ENCODE measurements at regions not wholly inside any gene's neighbourhood (a gene's known extent, or its start where the extent isn't known, plus 50 kb on each side); places are given as distances from the start of the nearest gene placed in this dataset.

DNA sequence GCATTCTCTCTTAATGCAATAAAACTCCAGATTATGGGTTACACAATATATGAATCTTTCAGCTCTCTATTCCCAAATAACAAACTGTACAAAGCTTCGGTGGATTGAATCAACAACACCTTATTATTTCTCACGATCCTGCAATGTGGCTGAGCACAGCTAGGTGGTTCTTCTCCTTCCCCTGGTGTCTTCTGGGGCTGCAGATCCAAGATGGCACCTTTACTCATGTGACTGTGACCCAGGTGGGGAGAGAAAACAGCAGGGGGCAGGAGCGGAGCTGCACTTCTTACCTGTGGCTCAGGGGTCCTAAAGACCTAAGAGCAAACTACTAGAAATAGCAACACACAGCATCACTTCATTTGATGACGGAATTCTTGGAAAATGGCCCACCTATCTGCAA, 233.1 kb downstream of the IRX1 start:
- ChIA-PET CTCF (no interaction called here), POLR2A (no interaction called here)
- ATAC-seq (no peak), DNase-seq (no peak)
- Mint-ChIP-seq H3K4me3 (no peak overlapping the region), H3K27me3 (no peaks in the 10 kb centered on the region), H3K27ac (no peak overlapping the region), H3K4me1 (no peaks in the 10 kb centered on the region), H3K9me3 (ENCODE audit: low read depth) (no peaks in the 10 kb centered on the region), H3K36me3 (ENCODE audit: low read depth) (no peaks in the 10 kb centered on the region)
- intact Hi-C loops (cut with DNase I, micrococcal nuclease) = no loop called here

DNA sequence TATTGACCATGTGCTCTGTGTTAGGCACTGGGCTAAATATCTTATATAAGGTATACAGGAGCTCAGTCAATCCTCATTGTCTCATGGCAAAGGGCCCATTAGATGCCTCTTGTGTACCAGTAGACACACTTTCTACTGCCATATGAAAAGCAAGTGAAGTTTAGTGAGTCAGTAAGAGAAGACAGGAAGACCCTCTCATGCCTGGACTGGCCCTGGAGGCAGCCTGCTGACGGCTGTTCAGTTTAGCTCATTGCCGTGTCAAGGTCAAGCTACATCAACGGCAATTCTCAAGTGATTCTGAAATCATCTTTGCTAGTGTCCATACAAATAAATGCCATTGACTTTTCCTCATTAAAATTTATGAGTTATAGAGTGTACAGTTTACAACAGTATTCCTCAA, 237.9 kb downstream of the IRX1 start:
- Mint-ChIP-seq H3K36me3 (ENCODE audit: low read depth) (no peaks in the 10 kb centered on the region), H3K27me3 (no peaks in the 10 kb centered on the region), H3K4me3 (no peak overlapping the region), H3K9me3 (ENCODE audit: low read depth) (peaks cover 2% of the 10 kb centered on the region), H3K27ac (no peak overlapping the region), H3K4me1 (no peaks in the 10 kb centered on the region)
- DNase-seq (no peak), ATAC-seq (no peak)
- intact Hi-C loops (cut with DNase I, micrococcal nuclease) = no loop called here
- POLR2A ChIA-PET = no interaction called here
- CTCF ChIA-PET = no interaction called here

DNA sequence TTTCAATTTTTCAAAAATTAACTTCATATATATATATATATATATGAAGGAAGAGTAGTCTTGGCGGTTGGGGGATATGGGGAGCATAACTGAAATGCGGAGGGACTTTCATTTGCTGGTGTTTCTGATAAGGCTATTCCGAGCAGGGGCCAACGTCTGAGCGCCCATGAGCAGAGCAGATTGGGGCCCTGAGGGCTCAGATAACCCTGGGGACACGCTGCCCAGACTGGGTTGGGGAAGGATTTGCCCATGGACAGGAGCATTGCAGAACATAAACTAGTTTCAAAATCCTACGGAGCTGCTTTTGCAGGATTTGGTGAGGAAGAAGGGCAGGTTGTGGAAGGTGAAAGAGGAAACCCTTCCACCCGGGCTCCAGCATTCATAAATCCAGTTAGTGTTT, 240.2 kb downstream of the IRX1 start:
- intact Hi-C loops (cut with DNase I, micrococcal nuclease) = no loop called here
- no peaks in the 10 kb centered on the region for H3K27me3 Mint-ChIP-seq
- H3K4me3 Mint-ChIP-seq = no peak overlapping the region
- POLR2A ChIA-PET = no interaction called here
- CTCF ChIA-PET = no interaction called here
- no peak for ATAC-seq
- peaks cover 2% of the 10 kb centered on the region for H3K9me3 Mint-ChIP-seq (ENCODE audit: low read depth)
- H3K4me1 Mint-ChIP-seq = no peaks in the 10 kb centered on the region
- no peak overlapping the region for H3K27ac Mint-ChIP-seq
- H3K36me3 Mint-ChIP-seq (ENCODE audit: low read depth) = no peaks in the 10 kb centered on the region
- no peak for DNase-seq

DNA sequence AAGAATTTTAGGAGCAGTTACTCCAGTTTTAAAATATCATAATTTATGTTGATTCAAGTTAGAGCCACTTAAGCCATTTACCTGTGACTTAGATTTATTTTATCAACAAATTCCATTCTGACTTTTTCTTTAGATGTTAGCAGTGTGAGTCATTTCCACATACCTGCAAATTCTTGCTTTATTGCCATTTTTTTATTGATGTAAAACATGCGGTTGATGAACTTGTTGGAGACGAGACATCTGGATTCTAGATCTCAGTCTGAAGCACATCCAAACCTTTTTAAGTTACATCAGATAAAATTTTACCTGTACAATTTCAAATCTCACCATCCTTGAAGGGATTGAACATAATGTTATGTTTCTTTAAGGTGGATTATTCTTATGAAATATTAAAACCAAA, 240.9 kb downstream of the IRX1 start:
- H3K27me3 Mint-ChIP-seq = no peaks in the 10 kb centered on the region
- DNase-seq (no peak), ATAC-seq (no peak)
- no peaks in the 10 kb centered on the region for H3K4me1 Mint-ChIP-seq
- no peak overlapping the region for H3K27ac Mint-ChIP-seq
- H3K9me3 Mint-ChIP-seq (ENCODE audit: low read depth) = peaks cover 2% of the 10 kb centered on the region
- no peak overlapping the region for H3K4me3 Mint-ChIP-seq
- POLR2A ChIA-PET = no interaction called here
- CTCF ChIA-PET = no interaction called here
- no peaks in the 10 kb centered on the region for H3K36me3 Mint-ChIP-seq (ENCODE audit: low read depth)
- intact Hi-C loops (cut with DNase I, micrococcal nuclease) = no loop called here

DNA sequence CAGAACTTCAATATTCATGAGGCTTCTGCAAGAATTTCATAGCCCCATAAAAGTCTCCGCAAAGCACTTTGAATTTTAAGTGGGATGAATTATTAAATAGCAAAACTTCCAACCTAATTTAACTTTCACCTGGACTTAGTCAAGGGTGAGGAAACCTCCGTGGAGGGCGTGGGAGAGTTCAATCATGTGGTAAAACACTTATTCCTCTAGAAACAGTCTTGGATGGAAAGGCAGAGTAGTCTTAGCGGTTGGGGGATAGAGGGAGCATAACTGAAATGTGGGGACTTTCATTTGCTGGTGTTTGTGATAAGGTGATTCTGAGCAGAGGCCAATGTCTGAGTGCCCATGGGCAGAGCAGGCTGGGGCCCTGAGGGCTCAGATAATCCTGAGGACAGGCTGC, 241.9 kb downstream of the IRX1 start:
- Mint-ChIP-seq H3K4me3 (no peak overlapping the region), H3K27me3 (no peaks in the 10 kb centered on the region), H3K36me3 (ENCODE audit: low read depth) (no peaks in the 10 kb centered on the region), H3K27ac (no peak overlapping the region), H3K9me3 (ENCODE audit: low read depth) (peaks cover 2% of the 10 kb centered on the region), H3K4me1 (no peaks in the 10 kb centered on the region)
- no peak for DNase-seq
- ATAC-seq = no peak
- POLR2A ChIA-PET = no interaction called here
- CTCF ChIA-PET = no interaction called here
- intact Hi-C loops (cut with DNase I, micrococcal nuclease) = no loop called here

DNA sequence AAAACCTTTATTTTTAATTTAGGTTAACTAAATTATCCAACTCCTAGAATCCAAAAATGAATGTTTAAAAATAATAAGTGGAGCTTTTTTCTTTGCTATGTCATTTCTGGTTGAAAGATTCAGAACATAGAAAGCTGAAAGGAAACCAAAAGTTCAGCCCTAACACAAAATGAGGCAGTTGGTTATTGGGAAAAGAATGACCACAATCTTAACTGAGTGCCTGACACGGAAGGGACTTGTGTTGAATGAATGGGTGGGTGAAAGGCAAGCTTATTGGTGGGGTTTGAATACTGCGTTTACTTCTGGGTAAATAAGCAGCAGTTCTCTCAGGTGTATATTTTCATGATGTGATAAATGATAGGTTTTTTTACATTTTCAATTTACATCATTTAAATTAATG, 243.5 kb downstream of the IRX1 start:
- Mint-ChIP-seq H3K4me3 (no peak overlapping the region), H3K4me1 (no peaks in the 10 kb centered on the region), H3K36me3 (ENCODE audit: low read depth) (no peaks in the 10 kb centered on the region), H3K27me3 (no peaks in the 10 kb centered on the region), H3K9me3 (ENCODE audit: low read depth) (peaks cover 2% of the 10 kb centered on the region), H3K27ac (no peak overlapping the region)
- intact Hi-C loops (cut with DNase I, micrococcal nuclease) = no loop called here
- DNase-seq (no peak), ATAC-seq (no peak)
- ChIA-PET CTCF (no interaction called here), POLR2A (no interaction called here)

DNA sequence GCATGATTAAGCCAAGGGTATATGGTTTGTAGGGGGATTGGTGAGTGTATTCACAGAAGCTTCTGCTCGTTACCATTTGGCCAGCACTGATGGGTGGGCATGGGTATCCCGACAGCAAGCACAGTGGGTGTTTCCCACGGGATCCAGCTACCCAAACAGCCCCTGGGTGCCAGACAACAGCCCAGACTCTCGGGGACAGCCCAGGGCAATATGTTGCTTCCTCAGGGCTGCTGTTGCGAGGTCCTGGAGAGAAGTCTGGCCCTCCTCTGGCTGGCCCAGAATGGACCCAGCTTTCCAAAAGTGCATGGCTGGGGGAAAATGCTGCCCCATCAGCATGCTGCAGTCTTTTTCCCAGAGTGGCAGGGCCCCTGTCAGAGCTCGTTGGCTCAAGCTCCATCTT, 247.0 kb downstream of the IRX1 start:
- Mint-ChIP-seq H3K27me3 (no peaks in the 10 kb centered on the region), H3K9me3 (ENCODE audit: low read depth) (no peaks in the 10 kb centered on the region), H3K27ac (no peak overlapping the region), H3K36me3 (ENCODE audit: low read depth) (no peaks in the 10 kb centered on the region), H3K4me3 (no peak overlapping the region), H3K4me1 (no peaks in the 10 kb centered on the region)
- ChIA-PET POLR2A (no interaction called here), CTCF (no interaction called here)
- no peak for ATAC-seq
- DNase-seq = no peak
- intact Hi-C loops (cut with DNase I, micrococcal nuclease) = no loop called here

DNA sequence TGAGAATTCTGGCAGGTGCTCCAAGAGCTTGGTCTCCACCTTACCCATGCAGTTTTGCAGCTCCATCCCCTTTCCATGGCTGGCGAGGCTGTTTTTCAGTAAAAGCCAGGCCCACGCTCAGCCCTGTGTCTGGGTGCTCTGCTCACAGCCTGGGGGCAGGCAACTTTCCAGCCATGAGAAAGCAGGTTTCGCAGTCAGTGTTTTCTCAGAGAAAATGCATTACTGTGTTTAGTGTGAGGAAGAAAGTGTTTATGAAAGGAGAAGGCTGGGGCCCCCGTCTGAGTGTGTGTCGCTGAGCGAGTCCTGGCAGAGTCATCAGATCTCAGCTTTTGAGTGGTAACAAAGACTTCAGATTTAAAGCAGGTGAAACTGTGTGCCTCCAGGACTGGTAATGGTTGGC, 248.1 kb downstream of the IRX1 start:
- ATAC-seq (no peak), DNase-seq (no peak)
- Mint-ChIP-seq H3K36me3 (ENCODE audit: low read depth) (no peaks in the 10 kb centered on the region), H3K27me3 (no peaks in the 10 kb centered on the region), H3K27ac (no peak overlapping the region), H3K4me1 (no peaks in the 10 kb centered on the region), H3K4me3 (no peak overlapping the region), H3K9me3 (ENCODE audit: low read depth) (no peaks in the 10 kb centered on the region)
- intact Hi-C loops (cut with DNase I, micrococcal nuclease) = no loop called here
- ChIA-PET CTCF (no interaction called here), POLR2A (no interaction called here)

DNA sequence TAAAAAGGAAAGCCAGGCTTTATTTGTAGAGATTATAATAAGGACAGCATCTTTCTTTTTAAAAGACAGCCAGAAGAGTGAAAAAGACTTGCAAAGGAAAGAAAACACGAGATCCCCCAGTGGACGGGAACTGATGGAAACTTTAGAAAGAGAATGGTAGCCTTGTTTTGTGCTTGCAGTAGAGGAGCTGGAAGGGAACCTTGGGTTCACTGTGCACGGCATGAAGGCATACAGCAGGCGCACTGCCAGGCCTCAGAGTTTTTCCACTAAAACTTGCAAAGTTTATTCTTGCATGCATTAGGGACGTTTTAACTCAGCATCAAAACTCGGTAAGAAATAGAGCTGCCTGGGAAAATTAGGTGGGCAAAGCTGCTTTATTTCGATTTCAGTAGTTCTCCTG, 248.6 kb downstream of the IRX1 start:
- H3K27ac Mint-ChIP-seq = no peak overlapping the region
- CTCF ChIA-PET = no interaction called here
- intact Hi-C loops (cut with DNase I, micrococcal nuclease) = no loop called here
- no peak for ATAC-seq
- no peak for DNase-seq
- no peaks in the 10 kb centered on the region for H3K4me1 Mint-ChIP-seq
- no peaks in the 10 kb centered on the region for H3K36me3 Mint-ChIP-seq (ENCODE audit: low read depth)
- H3K4me3 Mint-ChIP-seq = no peak overlapping the region
- no peaks in the 10 kb centered on the region for H3K27me3 Mint-ChIP-seq
- POLR2A ChIA-PET = no interaction called here
- H3K9me3 Mint-ChIP-seq (ENCODE audit: low read depth) = no peaks in the 10 kb centered on the region

DNA sequence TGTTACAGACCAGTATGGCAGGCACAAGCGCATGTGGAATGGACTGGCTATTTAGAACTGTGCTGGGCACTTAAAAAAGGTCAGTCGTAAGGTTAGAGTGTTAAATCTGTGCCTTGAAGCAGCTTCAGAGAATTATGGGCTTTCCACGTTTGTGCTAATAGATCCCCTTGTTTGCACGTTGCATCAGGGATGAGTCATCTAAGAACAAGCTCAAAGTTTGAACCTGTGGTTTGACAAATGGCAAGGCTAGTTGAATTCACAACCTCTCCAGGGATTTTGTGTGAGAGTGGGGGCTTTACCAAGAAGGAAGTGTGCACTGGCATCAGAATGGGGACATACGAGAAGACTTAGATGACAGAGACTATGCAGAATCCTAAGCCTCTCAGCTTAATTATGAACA, 249.6 kb downstream of the IRX1 start:
- H3K9me3 Mint-ChIP-seq (ENCODE audit: low read depth) = no peaks in the 10 kb centered on the region
- no peak for DNase-seq
- H3K27ac Mint-ChIP-seq = no peak overlapping the region
- H3K36me3 Mint-ChIP-seq (ENCODE audit: low read depth) = no peaks in the 10 kb centered on the region
- H3K4me3 Mint-ChIP-seq = no peak overlapping the region
- H3K27me3 Mint-ChIP-seq = no peaks in the 10 kb centered on the region
- ChIA-PET CTCF (no interaction called here), POLR2A (no interaction called here)
- intact Hi-C loops (cut with DNase I, micrococcal nuclease) = no loop called here
- no peak for ATAC-seq
- H3K4me1 Mint-ChIP-seq = no peaks in the 10 kb centered on the region

DNA sequence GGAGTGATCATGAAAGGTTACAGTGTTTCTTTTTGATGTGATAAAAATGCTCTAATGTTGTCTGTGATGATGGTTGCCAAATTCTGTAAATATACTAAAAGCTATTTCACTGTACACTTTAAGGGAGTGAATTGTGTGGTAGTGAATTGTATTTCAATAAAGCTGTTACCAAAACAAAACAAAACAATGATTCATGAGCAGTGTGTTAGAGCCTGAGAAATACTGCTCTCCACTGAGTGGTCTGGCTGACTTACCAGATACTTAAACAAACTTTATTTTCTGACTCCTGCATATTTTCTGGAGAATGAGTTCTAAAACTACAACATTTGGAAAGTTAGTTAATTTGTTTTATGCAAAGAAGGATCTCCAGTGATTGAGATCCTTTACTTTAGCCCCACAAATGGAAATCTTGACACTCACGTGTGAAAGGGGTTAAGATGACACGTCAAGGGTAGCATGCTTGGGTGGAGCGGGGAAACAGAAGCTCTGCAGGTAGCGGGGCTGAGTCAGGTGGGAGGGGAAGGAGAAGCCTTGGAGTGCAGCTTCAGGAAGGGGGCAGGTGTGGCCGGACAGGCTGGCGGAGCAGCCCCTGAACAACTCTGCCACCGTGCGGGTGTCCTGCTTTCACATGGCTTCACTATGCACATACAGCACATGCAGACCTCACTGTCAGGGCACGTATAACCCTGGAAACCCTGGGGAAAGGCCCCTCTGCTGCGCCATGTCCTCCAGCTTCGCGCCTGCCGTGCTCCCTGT, 256.7 kb downstream of the IRX1 start:
- no peaks in the 10 kb centered on the region for H3K36me3 Mint-ChIP-seq (ENCODE audit: low read depth)
- no peak overlapping the region for H3K27ac Mint-ChIP-seq
- intact Hi-C loops (cut with DNase I, micrococcal nuclease) = no loop called here
- no peaks in the 10 kb centered on the region for H3K9me3 Mint-ChIP-seq (ENCODE audit: low read depth)
- no peak overlapping the region for H3K4me3 Mint-ChIP-seq
- CTCF ChIA-PET = no interaction called here
- no peaks in the 10 kb centered on the region for H3K4me1 Mint-ChIP-seq
- DNase-seq = no peak
- POLR2A ChIA-PET = no interaction called here
- ATAC-seq = no peak
- H3K27me3 Mint-ChIP-seq = no peaks in the 10 kb centered on the region

DNA sequence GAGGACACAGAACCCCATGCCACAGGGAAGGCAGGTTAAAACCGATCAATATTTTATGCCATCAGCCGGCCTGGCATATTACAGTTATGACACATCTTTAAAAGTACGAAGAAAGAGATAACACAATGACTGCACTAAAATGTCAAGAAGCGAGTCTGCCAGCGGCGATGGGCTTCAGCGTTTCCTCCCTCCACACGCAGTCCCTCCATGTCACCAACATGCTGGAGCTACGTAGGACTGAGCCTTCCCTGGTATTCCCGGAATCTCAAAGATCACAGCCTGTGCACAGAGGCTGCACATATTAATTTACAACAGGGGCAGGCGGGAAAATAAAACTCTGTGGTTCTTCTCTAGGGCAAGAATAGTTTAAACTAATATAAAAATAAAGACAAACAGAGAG, 257.7 kb downstream of the IRX1 start:
- POLR2A ChIA-PET = no interaction called here
- CTCF ChIA-PET = no interaction called here
- Mint-ChIP-seq H3K4me1 (no peaks in the 10 kb centered on the region), H3K9me3 (ENCODE audit: low read depth) (no peaks in the 10 kb centered on the region), H3K36me3 (ENCODE audit: low read depth) (no peaks in the 10 kb centered on the region), H3K27me3 (no peaks in the 10 kb centered on the region), H3K4me3 (no peak overlapping the region), H3K27ac (no peak overlapping the region)
- no peak for ATAC-seq
- no peak for DNase-seq
- intact Hi-C loops (cut with DNase I, micrococcal nuclease) = no loop called here

DNA sequence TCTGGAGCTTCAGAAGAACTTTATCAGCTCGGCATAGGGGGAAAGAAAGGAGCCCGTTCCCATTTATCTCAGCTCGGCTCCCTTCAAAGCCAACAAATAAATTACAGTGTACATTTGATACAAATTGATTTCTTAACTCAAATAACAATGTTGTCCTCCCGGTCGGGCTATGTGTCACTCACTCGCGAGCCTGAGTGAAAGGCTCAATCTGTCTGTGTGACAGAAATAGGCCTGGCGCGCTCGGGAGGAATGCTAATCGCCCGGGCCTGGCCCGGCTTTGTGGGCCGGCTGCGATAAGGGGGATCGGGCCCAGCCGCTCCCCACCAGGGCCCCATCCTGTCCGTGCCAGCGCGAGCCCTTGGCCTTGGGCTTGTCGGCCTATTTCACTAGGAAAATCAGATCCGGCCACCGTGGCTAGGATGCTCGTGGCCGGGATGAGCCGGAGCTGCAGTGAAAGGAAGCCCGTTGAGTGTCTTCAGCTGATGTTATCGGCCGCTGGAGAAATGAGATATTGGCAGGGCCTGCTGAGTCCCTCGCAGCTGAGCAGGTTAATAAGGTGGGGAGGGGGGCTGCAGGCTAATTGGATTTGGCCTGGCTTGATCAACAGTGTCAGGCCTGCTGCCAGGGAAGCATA, 258.7 kb downstream of the IRX1 start:
- no peaks in the 10 kb centered on the region for H3K9me3 Mint-ChIP-seq (ENCODE audit: low read depth)
- no peaks in the 10 kb centered on the region for H3K27me3 Mint-ChIP-seq
- DNase-seq (no peak), ATAC-seq (no peak)
- no peak overlapping the region for H3K4me3 Mint-ChIP-seq
- ChIA-PET POLR2A (no interaction called here), CTCF (no interaction called here)
- no peak overlapping the region for H3K27ac Mint-ChIP-seq
- H3K36me3 Mint-ChIP-seq (ENCODE audit: low read depth) = no peaks in the 10 kb centered on the region
- intact Hi-C loops (cut with DNase I, micrococcal nuclease) = no loop called here
- H3K4me1 Mint-ChIP-seq = no peaks in the 10 kb centered on the region

Data from activated CD4-positive, alpha-beta T cell treated with anti-CD3 and anti-CD28 coated beads for 36 hours (primary cell).